ENCODE measurements at regions not wholly inside any gene's neighbourhood (a gene's known extent, or its start where the extent isn't known, plus 50 kb on each side); places are given as distances from the start of the nearest gene placed in this dataset.
"Not testable (repeated sequence)": the region's sequence is repeated elsewhere in the genome, so short reads cannot be mapped to it uniquely, and the experiment has no call there.

DNA sequence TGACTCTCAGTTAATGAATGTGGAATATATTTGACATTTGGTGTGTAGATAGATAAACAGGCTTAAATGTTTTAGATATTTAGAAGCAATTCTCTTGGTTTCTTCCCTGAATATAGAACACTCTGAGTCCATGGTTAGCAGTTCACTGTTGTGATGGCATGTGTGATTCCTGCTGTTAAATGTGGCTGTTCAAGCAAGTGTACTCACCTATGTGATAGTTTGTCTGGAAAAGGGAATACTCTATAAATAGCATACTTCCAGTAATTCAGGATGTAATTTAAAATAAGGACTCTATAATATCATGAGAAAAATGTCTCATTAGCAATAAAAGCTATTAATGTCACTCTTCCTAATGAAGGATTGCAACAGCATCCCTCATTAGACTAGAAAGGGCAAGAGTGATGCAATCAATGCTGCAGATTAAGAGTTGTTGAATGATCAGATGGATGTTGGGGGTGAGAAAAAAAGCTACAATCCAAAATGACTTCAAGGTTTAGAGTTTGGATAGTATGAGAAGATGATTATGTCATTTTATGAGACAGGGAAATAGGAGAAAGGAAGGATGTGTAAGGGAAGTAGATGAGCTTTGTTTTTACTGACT lies 201.8 kb upstream of the WDFY3 start:
- no peak for DNase-seq

DNA sequence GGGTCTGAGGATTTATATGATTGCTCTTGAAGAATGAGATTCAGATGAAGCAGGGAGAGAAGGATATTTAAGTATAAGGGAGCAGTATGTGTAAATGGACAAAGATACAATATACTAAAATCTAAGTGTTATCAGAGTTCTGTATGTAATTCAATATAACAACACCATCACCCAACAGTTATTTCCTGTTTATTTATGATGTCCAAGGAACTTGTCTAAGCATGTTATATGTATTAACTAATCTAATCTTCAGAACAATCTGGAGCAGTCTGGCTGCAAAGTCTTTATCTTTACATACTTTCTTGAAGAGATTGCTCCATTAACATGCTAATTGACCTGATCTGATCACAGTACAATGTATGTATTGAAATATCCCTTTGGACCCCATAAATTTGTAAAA lies 203.8 kb upstream of the WDFY3 start:
- no peak for DNase-seq

DNA sequence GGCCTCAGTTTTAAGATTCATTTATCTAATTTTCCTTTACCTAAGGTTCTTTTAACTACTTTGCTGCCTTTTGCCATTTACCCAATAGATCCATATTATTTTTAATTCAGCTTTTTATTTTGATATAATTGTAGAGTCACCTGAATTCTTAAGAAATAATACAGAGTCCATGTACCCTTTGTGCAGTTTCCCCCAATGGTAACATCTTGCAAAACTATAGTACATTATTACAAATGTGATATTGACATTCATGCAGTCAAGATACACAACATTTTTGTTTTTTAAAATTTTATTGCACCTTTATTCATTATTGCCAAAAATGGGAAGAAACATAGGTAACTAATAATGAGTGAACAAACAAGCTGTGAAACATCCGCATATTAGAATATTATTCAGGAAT lies 208.7 kb upstream of the WDFY3 start:
- DNase-seq = no peak

DNA sequence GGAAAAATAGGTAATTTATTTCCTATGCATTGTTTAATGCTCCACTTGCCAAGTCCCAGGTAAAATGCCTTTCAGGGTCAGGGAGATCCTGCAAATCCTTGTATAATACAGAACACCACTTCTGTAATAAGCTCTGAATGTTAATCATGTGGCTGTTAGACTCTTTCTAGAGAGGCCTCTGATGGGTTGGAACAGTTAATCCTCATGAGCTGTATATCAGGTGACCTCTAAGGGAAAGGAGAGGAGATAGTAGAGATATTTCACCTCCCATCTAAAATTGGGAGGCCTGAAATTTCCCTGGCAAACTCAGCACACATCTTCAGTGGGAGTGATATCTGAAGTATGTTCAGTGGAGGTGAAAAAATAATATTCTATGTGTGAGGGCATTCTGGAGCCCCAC lies 210.6 kb upstream of the WDFY3 start:
- no peak for DNase-seq

DNA sequence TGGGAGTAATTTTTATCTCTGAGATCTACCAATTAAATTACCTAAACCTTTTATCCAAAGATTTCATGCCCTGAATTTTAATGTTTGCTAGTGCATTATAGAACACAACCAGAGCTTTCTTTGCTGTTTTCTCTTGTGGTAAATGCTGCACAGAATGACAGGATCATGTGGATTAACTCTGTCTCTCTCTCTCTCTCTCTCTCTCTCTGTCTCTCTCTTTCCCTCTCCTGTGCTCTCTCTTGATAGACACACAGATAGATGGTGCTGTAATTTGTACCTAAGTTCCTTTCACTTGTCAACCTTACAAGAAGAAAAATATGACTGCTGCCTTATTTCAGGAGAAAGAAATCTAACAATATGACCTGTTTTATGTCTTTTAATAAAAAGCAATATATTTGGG lies 211.2 kb upstream of the WDFY3 start:
- DNase-seq = no peak

DNA sequence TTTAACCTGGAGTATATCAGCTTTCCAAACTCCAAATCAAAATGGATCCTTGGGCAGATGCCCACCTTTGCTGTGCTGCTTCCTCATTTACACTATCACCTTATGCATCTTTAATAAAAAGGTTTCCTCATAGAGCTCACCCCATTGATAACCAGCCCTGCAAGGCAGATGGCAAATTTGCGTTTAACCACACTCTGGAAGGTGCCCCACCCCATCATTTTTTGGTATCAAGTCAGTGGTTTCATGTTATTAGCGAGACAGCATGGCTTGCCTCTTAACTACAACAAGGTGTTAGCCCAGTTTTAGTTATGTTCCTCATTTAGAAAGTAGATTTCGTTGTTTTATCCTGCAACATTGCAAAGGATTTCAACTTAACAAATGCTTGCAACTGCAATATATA lies 214.0 kb upstream of the WDFY3 start:
- no peak for DNase-seq

DNA sequence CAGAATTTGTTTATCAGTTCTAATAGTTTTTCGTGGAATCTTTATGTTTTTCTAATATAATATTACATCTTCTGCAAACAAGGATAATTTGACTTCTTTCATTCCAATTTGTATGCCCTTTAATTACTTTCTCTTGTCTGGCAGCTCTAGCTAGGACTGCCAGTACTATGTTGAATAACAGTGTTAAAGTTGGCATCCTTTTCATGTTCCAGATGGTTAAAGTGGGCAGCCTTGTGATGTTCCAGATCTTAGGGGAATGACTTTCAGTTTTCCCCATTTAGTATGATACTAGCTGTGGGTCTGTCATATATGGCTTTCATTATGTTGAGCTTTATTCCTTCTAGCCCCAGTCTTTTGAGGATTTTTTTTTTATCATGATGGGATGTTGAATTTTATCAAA lies 220.6 kb upstream of the WDFY3 start:
- DNase-seq = no peak

DNA sequence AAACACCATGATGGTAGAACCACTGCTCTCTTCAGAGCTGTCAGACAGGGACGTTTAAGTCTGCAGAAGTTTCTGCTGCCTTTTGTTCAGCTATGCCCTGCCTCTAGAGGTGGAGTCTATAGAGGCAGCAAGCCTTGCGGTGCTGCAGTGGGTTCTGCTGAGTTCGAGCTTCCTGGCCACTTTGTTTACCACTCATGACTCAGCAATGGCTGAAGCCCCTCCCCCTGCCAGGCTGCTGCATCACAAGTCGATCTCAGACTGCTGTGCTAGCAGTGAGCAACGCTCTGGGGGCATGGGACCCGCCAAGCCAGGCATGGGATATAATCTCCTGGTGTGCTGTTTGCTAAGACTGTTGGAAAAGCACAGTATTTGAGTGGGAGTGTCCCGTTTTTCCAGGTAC lies 229.5 kb upstream of the WDFY3 start:
- DNase-seq = not testable (repeated sequence)

DNA sequence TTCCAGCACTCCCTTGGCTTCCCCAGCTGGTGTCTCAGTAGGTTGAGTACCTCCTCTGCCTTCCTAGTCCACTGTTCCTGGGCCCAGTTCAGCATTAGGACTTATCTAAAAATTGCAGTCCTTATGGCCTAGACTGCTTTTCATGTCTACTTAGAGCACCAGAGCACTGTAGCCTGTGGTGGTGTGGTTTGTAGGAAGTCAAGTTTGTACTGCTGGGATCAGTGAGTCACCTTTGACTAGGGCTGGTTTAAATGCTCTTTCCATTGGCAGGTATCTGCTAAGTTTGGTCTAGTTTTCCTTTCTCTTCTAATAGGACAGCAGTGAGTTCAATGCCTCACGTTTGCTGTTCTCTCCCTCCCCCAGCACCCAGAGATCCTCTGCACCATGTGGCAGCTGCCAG lies 233.6 kb upstream of the WDFY3 start:
- DNase-seq = no peak

DNA sequence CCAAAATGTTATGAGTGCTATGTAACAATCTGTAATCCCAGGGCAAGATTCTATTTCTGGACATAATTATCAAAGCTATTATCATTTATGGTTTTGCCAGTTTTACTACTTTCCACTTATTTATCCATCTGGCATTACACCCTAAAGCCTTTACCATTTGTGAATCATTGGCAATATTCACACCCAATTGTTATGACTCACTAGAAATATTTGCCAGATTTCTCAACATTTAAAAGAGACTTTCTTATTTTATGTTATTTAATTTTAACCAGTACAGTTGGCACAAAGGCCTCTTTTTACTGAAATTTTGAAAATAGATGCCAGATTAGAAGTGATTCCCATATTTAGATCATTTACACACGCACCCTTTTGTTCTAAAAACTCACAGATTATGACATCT lies 242.7 kb upstream of the WDFY3 start:
- DNase-seq = no peak

DNA sequence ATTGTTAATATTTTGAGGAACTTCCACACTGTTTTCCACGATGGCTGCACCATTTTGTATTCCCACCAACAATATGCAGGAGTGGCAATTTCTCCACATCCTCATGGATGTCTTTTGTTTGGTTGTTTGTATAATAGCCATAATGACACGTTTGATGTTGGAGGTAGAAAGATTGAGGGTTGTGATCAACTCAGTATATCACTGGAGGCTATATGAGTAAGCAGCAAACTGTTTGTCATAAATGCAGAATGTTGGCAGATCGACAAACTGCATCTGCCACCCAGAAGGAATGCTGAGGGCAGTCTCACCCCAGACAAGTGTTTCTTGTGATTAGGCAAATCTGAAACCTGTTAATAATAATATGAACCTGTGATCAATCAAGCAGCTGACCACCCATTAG lies 243.9 kb upstream of the WDFY3 start:
- DNase-seq = no peak

DNA sequence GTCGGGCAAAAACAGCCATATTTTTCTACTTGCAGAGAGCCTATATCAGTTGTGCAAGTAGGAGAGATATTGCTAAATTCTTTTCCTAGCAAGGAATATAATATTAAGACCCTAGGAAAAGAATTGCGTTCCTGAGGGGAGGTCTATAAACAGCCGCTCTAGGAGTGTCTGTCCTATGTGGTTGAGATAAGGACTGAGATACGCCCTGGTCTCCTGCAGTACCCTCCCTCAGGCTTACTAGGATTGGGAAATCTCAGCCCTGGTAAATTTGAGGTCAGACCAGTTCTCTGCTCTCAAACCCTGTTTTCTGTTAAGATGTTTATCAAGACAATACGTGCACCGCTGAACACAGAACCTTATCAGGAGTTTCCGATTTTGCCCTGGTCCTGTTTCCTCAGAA lies 250.1 kb upstream of the WDFY3 start:
- DNase-seq = not testable (repeated sequence)

DNA sequence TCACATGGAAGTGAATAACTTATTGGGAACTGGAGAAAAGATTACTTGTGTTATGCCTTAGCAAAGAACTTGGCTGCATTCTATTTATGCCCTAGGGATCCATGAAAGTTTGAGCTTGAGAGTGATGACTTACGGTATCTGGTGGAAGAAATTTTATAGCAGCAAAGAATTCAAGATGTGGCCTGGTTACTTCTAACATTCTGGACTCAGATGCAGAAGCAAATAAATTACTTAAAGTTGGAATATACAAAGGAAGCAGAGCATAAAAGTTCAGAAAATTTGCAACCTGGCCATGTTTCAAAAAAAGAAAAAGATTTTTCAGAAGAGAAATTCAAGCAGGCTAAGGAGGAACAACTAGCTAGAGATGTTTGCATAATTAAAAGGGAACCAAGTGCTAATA lies 252.3 kb upstream of the WDFY3 start:
- DNase-seq = no peak

DNA sequence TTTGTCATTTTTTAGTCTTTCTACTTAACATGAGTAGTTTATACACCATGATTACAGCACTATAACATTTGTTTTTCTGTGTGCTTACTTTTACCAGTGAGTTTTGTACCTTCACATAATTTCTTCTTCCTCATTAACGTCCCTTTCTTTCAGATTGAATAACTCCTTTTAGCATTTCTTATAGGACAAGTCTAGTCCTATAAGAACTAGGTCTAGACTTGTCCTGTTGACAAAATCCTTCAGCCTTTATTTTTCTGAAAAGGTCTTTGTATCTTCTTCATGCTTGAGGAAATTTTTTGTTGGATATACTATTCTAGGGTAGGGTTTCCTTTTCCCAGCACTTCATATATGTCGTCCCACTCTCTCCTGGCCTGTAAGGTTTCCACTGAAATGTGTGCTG lies 253.3 kb upstream of the ARHGAP24 start:
- no peak for DNase-seq

DNA sequence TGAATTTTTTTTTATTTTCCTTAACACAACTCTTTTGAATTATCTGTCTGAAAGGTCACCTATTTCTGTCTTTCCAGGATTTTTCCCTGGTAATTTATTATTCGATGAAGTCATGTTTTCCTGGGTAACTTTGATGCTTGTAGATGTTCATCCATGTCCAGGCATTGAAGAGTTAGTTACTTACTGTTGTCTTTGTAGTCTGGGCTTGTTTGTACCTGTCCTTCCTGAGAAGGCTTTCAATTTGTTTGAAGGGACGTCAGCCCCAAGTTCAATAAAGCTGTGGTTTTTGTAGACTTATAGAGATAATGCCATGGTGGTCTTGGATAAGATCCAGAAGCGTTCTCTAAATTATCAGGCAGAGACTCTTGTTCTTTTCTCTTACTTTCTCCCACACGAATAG lies 252.4 kb upstream of the ARHGAP24 start:
- no peak for DNase-seq

DNA sequence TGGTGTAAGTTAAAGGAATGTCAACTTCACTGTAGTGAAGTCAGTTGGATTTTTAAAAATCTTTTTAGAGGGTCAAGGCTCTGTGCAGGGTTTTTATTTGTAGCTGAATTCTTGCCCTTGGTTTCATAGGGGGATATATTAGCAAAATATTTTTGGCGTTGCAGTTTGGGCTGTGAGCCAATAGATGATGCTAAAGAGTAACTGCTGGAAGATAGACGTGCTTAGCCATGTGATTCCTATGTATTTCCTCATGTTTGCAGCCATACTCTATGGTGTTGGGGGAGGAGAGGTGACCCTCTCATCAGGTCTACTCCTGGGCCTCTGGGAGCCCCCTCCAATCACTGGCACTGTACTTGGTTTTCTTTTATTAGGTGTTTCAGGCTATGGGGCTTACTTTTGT lies 246.7 kb upstream of the ARHGAP24 start:
- DNase-seq = no peak

DNA sequence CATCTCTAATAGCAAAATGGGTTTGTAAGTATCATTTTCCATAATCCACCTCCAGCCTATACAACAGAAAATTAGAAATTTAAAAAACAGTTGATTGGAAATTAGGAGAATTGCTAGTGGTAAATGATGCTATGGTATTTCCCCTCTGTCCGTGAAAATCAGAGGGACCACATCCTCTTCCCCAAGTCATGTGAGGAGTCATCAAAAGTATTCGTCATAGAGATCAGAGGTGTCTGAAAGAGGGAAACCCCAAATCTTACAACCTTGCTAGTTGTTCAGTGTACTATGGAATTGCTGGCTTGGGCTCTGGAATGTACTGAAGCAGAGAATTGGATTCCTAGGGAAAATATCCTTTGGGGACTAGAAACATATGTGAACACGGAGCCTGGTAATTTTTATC lies 241.4 kb upstream of the ARHGAP24 start:
- DNase-seq = no peak

DNA sequence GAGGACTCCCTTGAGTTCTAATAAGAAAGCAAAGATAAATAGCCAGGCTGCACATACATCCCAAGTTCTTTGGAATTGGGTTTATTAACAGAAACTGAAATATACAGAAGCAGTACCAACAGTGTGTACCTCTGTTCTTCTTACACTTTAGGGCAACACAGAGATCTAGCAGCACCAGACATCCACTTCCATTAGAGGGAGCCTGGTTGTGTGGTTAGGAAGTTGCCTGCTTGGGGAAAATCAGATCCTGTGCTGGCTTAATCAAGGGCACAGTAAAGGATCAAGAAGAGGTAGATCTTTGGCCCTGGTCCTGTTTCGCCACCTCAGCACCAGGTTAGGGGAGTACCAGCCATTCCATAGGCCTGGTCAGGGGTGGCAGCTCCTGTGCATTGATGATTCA lies 231.1 kb upstream of the ARHGAP24 start:
- DNase-seq = no peak

DNA sequence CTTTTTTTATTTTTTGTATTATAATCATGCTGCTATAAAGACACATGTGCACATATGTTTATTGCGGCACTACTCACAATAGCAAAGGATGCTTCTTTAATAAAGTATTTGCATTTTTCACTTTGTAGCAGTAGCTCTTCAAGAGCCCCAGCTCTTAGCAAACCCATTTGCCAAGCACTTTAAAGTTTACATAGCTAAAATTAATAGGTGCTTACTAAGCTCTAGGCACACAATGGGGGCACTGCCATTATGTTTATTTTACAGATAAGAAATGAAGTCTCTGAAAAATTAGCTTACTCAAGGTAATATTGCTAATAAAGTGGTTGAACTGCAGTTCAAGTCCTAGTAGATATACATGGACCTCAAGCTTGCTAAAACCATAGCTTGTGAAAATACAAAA lies 230.3 kb upstream of the ARHGAP24 start:
- DNase-seq = no peak

DNA sequence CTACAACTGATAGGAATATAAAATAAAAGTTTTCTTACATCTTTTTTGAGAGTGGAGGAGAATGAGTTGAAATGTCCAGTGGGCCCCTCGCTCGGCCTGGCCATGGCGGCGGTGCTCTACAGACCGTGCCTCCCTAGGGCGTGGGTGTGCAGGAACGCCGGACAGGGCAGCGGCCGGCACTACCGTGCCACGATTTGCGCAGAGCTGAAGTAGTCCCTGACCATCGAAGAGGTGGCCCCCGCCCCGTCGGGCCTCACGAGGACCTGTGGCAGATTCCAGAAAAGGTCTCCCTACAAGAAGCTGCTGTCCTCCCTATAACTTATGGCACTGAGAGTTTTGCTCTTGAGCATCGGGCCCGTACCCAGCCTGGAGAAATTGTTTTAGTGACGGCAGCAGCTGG lies 228.9 kb upstream of the ARHGAP24 start:
- DNase-seq = no peak

DNA sequence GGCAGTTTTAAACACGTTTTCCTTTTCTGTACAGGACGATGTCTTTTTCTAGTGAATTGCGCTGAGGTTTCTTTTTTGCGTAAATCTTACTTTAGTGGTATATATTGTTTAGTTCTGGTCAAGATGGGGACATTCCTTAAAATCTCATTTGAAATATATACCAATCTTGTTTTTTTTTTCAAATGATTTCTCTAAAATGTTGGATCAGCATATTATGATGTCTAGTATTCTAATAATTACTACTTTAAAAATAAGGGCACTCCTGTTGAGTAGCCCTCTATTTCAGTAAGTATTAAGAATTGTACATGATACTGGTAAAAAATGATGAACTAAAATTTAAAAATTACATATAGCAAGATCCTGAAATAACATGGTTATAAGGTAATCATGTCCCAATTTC lies 224.1 kb upstream of the ARHGAP24 start:
- DNase-seq = no peak

DNA sequence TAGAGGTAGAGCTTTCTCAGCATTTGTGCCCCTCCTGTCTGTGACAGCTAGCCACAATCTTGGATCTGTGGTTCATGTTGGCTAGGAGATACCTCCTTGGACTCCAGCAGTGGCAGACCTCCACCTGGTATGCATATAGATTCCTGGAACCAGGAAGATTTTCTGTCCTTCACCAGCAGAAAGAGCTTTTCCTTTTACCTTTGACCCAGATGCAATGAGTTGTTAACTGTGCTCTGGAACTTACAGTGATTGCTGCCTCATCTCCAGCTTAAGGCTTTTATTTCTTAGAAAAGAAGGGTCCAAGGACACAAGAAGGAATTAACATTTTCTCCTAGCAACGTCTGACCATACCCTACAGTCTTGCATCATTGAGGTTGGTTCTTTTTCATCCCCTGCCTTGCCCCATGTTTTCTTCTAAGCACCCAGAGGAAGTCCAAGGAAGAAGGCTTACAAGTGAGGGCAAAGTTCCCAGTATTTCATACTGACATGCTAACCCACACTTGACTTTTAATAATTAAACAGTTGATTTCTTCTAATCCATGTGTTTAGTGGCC lies 217.1 kb upstream of the ARHGAP24 start:
- DNase-seq = no peak

DNA sequence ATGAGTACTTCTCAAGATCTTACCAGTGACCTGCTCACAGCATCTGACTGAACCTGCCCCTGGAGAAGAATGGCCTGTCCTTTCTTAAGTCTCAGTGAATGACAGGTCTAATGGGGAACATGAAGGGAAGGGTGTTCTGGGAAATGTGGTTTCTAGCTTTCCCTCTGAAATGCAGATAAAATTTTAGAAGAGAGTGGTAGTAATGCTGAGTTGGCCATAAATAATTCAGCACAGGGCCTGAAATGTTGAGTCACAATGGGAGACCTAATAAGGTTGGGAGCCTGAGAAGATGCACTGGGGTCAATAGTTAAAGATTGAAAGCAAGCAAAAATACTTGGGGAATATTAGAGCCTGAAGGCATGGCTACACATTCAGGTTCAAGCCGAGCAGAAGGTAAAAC lies 214.9 kb upstream of the ARHGAP24 start:
- DNase-seq = no peak

DNA sequence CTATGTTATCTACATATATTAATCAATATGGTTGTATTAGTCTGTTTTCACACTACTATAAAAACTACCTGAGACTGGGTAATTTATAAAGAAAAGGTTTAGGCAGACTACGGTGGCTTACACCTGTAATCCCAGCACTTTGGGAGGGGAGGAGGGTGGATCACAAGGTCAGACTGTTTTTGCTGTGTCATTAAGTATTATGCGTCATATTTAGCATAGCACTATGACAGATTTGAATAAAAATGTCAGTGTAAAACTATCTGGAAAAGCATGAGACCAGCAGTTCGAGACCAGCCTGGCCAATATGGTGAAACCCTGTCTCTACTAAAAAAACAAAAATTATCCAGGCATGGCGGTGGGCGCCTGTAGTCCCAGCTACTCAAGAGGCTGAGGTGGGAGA lies 209.7 kb upstream of the ARHGAP24 start:
- DNase-seq = no peak

DNA sequence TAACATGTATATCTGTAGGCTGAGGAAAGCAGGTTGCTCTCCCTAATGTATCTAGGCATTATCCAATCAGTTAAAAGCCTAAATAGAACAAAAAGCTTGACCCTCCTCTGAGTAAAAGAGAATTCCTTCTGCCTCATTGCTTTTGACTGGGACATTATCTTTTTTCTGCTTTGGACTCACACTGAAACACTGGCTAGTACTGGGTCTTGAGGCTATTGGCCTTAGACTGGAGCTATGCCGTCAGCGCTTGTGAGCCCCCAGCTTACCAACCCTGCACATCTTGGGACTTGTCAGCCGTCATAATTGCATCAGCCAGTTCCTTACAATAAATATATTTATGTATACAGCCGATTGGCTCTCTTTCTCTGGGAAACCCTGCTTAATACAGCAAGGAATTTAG lies 206.8 kb upstream of the ARHGAP24 start:
- DNase-seq = no peak

Measured in occipital lobe (tissue), 1 donor.